ENCODE measurements at regions not wholly inside any gene's neighbourhood (a gene's known extent, or its start where the extent isn't known, plus 50 kb on each side); places are given as distances from the start of the nearest gene placed in this dataset.

GRCh38 chr4:159049780-159050375 lies 53.0 kb upstream of the RAPGEF2 start:
- ChIA-PET POLR2A (no interaction called here), CTCF (no interaction called here)
- H3K27ac Mint-ChIP-seq (ENCODE audit: low read depth, unreplicated experiment), result no peak overlapping the region
- no peaks in the 10 kb centered on the region for H3K4me1 Mint-ChIP-seq (ENCODE audit: insufficient read depth, unreplicated experiment)
- TF ChIP-seq, protein P1, sequence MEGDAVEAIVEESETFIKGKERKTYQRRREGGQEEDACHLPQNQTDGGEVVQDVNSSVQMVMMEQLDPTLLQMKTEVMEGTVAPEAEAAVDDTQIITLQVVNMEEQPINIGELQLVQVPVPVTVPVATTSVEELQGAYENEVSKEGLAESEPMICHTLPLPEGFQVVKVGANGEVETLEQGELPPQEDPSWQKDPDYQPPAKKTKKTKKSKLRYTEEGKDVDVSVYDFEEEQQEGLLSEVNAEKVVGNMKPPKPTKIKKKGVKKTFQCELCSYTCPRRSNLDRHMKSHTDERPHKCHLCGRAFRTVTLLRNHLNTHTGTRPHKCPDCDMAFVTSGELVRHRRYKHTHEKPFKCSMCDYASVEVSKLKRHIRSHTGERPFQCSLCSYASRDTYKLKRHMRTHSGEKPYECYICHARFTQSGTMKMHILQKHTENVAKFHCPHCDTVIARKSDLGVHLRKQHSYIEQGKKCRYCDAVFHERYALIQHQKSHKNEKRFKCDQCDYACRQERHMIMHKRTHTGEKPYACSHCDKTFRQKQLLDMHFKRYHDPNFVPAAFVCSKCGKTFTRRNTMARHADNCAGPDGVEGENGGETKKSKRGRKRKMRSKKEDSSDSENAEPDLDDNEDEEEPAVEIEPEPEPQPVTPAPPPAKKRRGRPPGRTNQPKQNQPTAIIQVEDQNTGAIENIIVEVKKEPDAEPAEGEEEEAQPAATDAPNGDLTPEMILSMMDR (IDR thresholded peaks at IDR 0.05; ENCODE audit: unreplicated experiment), result no peak
- H3K36me3 Mint-ChIP-seq (ENCODE audit: insufficient read depth, unreplicated experiment), result no peaks in the 10 kb centered on the region
- intact Hi-C loops (cut with micrococcal nuclease), result no loop called here
- BruUV-seq (replicated peaks), result no TSS peak
- H3K9me3 Mint-ChIP-seq (ENCODE audit: unreplicated experiment), result no peaks in the 10 kb centered on the region
- H3K27me3 Mint-ChIP-seq (ENCODE audit: insufficient read depth, unreplicated experiment), result peaks cover 9% of the 10 kb centered on the region
- no peak for DNase-seq (ENCODE audit: unreplicated experiment)
- H3K4me3 Mint-ChIP-seq (ENCODE audit: unreplicated experiment), result no peak overlapping the region

DNA sequence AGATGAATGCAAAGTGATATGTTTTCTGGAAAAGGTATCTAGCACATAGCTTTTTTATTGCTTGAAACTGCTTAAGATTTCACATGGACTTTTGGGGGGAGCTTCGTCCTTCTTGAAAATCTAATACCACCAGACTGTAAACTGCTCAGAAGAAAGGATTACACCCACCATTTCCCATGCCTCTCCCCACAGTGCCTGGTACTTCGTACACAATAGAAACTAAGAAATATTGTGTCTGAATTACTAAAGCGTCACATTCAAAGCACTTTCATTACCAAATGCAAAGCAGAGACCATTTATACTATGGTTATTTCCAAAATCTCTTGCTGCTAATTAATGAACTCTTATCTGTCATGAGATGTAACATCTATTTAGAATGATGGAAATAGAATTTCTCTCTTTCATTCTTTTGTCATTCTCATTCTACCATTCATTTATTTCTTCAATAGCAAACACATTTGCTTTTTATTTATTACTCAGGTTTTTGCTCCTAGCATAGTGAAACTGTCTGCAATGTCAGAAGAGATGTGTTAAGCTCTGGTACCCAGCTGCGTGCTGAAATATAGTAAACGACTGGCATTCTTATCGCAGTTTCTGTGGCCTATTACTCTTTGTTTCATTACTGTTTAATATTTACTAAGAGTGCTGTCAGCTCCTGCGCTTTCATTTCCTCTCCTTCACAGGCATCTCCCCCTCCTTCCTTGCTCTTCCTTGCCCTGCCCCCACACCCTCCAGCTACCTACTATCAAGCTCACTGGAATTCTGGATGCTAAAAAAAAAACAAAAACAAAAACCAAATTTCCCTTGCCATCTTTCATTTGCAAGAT lies 51.4 kb upstream of the RAPGEF2 start:
- Mint-ChIP-seq H3K27me3 (ENCODE audit: insufficient read depth, unreplicated experiment) (peaks cover 10% of the 10 kb centered on the region), H3K27ac (ENCODE audit: low read depth, unreplicated experiment) (no peak overlapping the region), H3K9me3 (ENCODE audit: unreplicated experiment) (no peaks in the 10 kb centered on the region), H3K4me1 (ENCODE audit: insufficient read depth, unreplicated experiment) (no peaks in the 10 kb centered on the region), H3K4me3 (ENCODE audit: unreplicated experiment) (no peak overlapping the region), H3K36me3 (ENCODE audit: insufficient read depth, unreplicated experiment) (no peaks in the 10 kb centered on the region)
- intact Hi-C loops (cut with micrococcal nuclease), result no loop called here
- TF ChIP-seq, protein P1 (IDR thresholded peaks at IDR 0.05; ENCODE audit: unreplicated experiment), result no peak
- POLR2A ChIA-PET, result interaction anchor here (0.6 to 0.7 kb wide), 3 partner anchors 9 to 180 kb away, joined by 3 read pairs; no protein-coding TSS in a partner anchor
- DNase-seq (ENCODE audit: unreplicated experiment), result no peak
- CTCF ChIA-PET, result interaction anchor here (0.6 kb wide), 1 partner anchor 142 kb away, joined by 3 read pairs; no protein-coding TSS in a partner anchor
- no TSS peak for BruUV-seq (replicated peaks)

GRCh38 chr4:159052315-159052714 lies 50.6 kb upstream of the RAPGEF2 start:
- BruUV-seq (replicated peaks), result no TSS peak
- DNase-seq (ENCODE audit: unreplicated experiment), result no peak
- POLR2A ChIA-PET, result interaction anchor here (0.6 to 0.7 kb wide), 2 partner anchors 8 to 34 kb away, joined by 3 to 4 read pairs; no protein-coding TSS in a partner anchor
- CTCF ChIA-PET, result interaction anchor here (0.6 kb wide), 1 partner anchor 143 kb away, joined by 3 read pairs; no protein-coding TSS in a partner anchor
- Mint-ChIP-seq H3K4me3 (ENCODE audit: unreplicated experiment) (no peak overlapping the region), H3K27me3 (ENCODE audit: insufficient read depth, unreplicated experiment) (peaks cover 10% of the 10 kb centered on the region), H3K4me1 (ENCODE audit: insufficient read depth, unreplicated experiment) (no peaks in the 10 kb centered on the region), H3K9me3 (ENCODE audit: unreplicated experiment) (no peaks in the 10 kb centered on the region), H3K27ac (ENCODE audit: low read depth, unreplicated experiment) (no peak overlapping the region), H3K36me3 (ENCODE audit: insufficient read depth, unreplicated experiment) (no peaks in the 10 kb centered on the region)
- TF ChIP-seq, protein P1 (IDR thresholded peaks at IDR 0.05; ENCODE audit: unreplicated experiment), result no peak
- intact Hi-C loops (cut with micrococcal nuclease), result no loop called here
